Small intestine (tissue), 7 donors: ENCODE measurements at regions not wholly inside any gene's neighbourhood (a gene's known extent, or its start where the extent isn't known, plus 50 kb on each side); places are given as distances from the start of the nearest gene placed in this dataset.
"Not testable (repeated sequence)": the region's sequence is repeated elsewhere in the genome, so short reads cannot be mapped to it uniquely, and the experiment has no call there.

Experiments
- DNase-seq, 2 donors: peaks; one replicate each; pipeline versions ENCODE4 v3.0.0 to v3.0.0-alpha.2; 2013
- FAIRE-seq: peaks from 2 replicates; lab custom pipeline; 2012; peaks lifted over from hg19 to GRCh38; lab: Jason Lieb, UNC
- H3K27ac ChIP-seq, 3 donors: one replicate each; pipeline ENCODE4 v1.5.1; 2013; ENCODE audit warnings: low read length in 2 of 3, mild to moderate bottlenecking in 2 of 3, control low read depth in 1 of 3, inconsistent platforms in 1 of 3, low read depth in 1 of 3, moderate library complexity in 1 of 3
- H3K27me3 ChIP-seq, 3 donors: one replicate each; pipeline ENCODE4 v1.6.1; 2013; ENCODE audit warnings: low read length in 3 of 3, inconsistent platforms in 1 of 3; ENCODE audit not compliant: control insufficient read depth in 3 of 3, insufficient read depth in 3 of 3
- H3K36me3 ChIP-seq, 3 donors: one replicate each; pipeline ENCODE4 v1.6.1; 2013; ENCODE audit warnings: low read length in 3 of 3, inconsistent platforms in 1 of 3, low read depth in 1 of 3, mild to moderate bottlenecking in 1 of 3, moderate library complexity in 1 of 3; ENCODE audit not compliant: control insufficient read depth in 3 of 3, insufficient read depth in 2 of 3
- H3K4me1 ChIP-seq, 3 donors: one replicate each; pipeline ENCODE4 v1.6.1; 2013; ENCODE audit warnings: low read length in 2 of 3, inconsistent platforms in 1 of 3, low read depth in 1 of 3, mild to moderate bottlenecking in 1 of 3, moderate library complexity in 1 of 3; ENCODE audit not compliant: control insufficient read depth in 3 of 3, insufficient read depth in 2 of 3
- H3K4me3 ChIP-seq, 3 donors: one replicate each; pipeline ENCODE4 v1.5.1; 2013; ENCODE audit warnings: low read length in 3 of 3, control low read depth in 1 of 3, inconsistent platforms in 1 of 3, low read depth in 1 of 3, mild to moderate bottlenecking in 1 of 3, moderate library complexity in 1 of 3
- H3K9me3 ChIP-seq, 2 donors: one replicate each; pipeline ENCODE4 v1.6.1; 2013; ENCODE audit warnings: low read depth in 1 of 2, low read length in 1 of 2; ENCODE audit not compliant: control insufficient read depth in 2 of 2, insufficient read depth in 1 of 2
- WGBS, 3 donors: extraction: QIAGEN DNeasy Blood & Tissue Kit; methylation state at CpG; one replicate each; pipeline ENCODE4 v1.1.7; 2013; 5-methylcytosine and 5-hydroxymethylcytosine counted together
- donor health status: healthy with polysubstance abuse.
- donor health status: control.
- donor health status: control.
- donor health status: Bipolar disorder and iron deficiency.
- donor health status: healthy.

GRCh38 chr1:187733232-187733631 lies 904.5 kb downstream of the PLA2G4A start:
- DNase-seq (no peak), FAIRE-seq (no peak)
- H3K4me3 ChIP-seq: no peak overlapping the region
- no peaks in the 10 kb centered on the region for H3K27me3 ChIP-seq
- H3K36me3 ChIP-seq: no peaks in the 10 kb centered on the region
- no peaks in the 10 kb centered on the region for H3K4me1 ChIP-seq
- H3K27ac ChIP-seq: no peak overlapping the region
- no peaks in the 10 kb centered on the region for H3K9me3 ChIP-seq
- WGBS, 3 donors: 79 to 85% (median 84%) methylated on average over 1 of the region's 1 CpG

GRCh38 chr1:187734427-187734826 lies 905.7 kb downstream of the PLA2G4A start:
- no peak overlapping the region for H3K4me3 ChIP-seq
- H3K27me3 ChIP-seq: no peaks in the 10 kb centered on the region
- WGBS, 3 donors: 74 to 87% (median 77%) methylated on average over 4 of the region's 4 CpGs
- no peak overlapping the region for H3K27ac ChIP-seq
- DNase-seq (no peak), FAIRE-seq (no peak)
- no peaks in the 10 kb centered on the region for H3K36me3 ChIP-seq
- H3K4me1 ChIP-seq: no peaks in the 10 kb centered on the region
- no peaks in the 10 kb centered on the region for H3K9me3 ChIP-seq

- Histone ChIP-seq H3K4me3 (no peak overlapping the region), H3K36me3 (no peaks in the 10 kb centered on the region), H3K9me3 (no peaks in the 10 kb centered on the region), H3K27ac (no peak overlapping the region), H3K27me3 (no peaks in the 10 kb centered on the region), H3K4me1 (no peaks in the 10 kb centered on the region)
- WGBS, 3 donors: 21 to 51% (median 29%) methylated on average over 1 of the region's 1 CpG
- no peak for DNase-seq
- FAIRE-seq: no peak
These were observed 915.9 kb downstream of the PLA2G4A start for GRCh38 chr1:187744665-187745064.

- Histone ChIP-seq H3K27me3 (no peaks in the 10 kb centered on the region), H3K9me3 (no peaks in the 10 kb centered on the region), H3K27ac (no peak overlapping the region), H3K4me1 (no peaks in the 10 kb centered on the region), H3K4me3 (no peak overlapping the region), H3K36me3 (no peaks in the 10 kb centered on the region)
- WGBS, 3 donors: 16 to 56% (median 33%) methylated on average over 2 of the region's 2 CpGs
- DNase-seq (no peak), FAIRE-seq (no peak)
These were observed 926.8 kb downstream of the PLA2G4A start for GRCh38 chr1:187755536-187755935.

GRCh38 chr1:187756684-187757083 lies 927.9 kb downstream of the PLA2G4A start:
- not testable (repeated sequence) for H3K4me1 ChIP-seq, H3K36me3 ChIP-seq, H3K27me3 ChIP-seq, H3K27ac ChIP-seq, DNase-seq, H3K4me3 ChIP-seq, H3K9me3 ChIP-seq, FAIRE-seq
- 94 to 96% (median 96%) methylated on average over 1 of the region's 1 CpG for WGBS, 3 donors

- H3K4me3 ChIP-seq: no peak overlapping the region
- H3K36me3 ChIP-seq: no peaks in the 10 kb centered on the region
- H3K9me3 ChIP-seq: peaks cover 0 to 1% of the 10 kb centered on the region in 2 donors
- no peaks in the 10 kb centered on the region for H3K27me3 ChIP-seq
- FAIRE-seq (no peak), DNase-seq (no peak)
- no peak overlapping the region for H3K27ac ChIP-seq
- H3K4me1 ChIP-seq: no peaks in the 10 kb centered on the region
These were observed 931.1 kb downstream of the PLA2G4A start for GRCh38 chr1:187759825-187760333.

GRCh38 chr1:187762118-187762517 lies 933.4 kb downstream of the PLA2G4A start:
- DNase-seq: no peak
- Histone ChIP-seq H3K36me3 (no peaks in the 10 kb centered on the region), H3K27ac (no peak overlapping the region), H3K4me3 (no peak overlapping the region), H3K9me3 (peaks cover 0 to 1% of the 10 kb centered on the region in 2 donors), H3K4me1 (no peaks in the 10 kb centered on the region), H3K27me3 (no peaks in the 10 kb centered on the region)
- no peak for FAIRE-seq
- WGBS, 3 donors: 44 to 47% (median 45%) methylated on average over 5 of the region's 5 CpGs

- peaks cover 0 to 1% of the 10 kb centered on the region in 2 donors for H3K9me3 ChIP-seq
- no peak overlapping the region for H3K4me3 ChIP-seq
- DNase-seq: no peak
- no peaks in the 10 kb centered on the region for H3K27me3 ChIP-seq
- no peak for FAIRE-seq
- H3K36me3 ChIP-seq: no peaks in the 10 kb centered on the region
- no peak overlapping the region for H3K27ac ChIP-seq
- no peaks in the 10 kb centered on the region for H3K4me1 ChIP-seq
These were observed 934.7 kb downstream of the PLA2G4A start for GRCh38 chr1:187763465-187763864.

- Histone ChIP-seq H3K36me3 (no peaks in the 10 kb centered on the region), H3K4me1 (no peaks in the 10 kb centered on the region), H3K9me3 (peaks cover 0 to 1% of the 10 kb centered on the region in 2 donors), H3K27me3 (no peaks in the 10 kb centered on the region), H3K4me3 (no peak overlapping the region), H3K27ac (no peak overlapping the region)
- WGBS, 3 donors: 80 to 85% (median 81%) methylated on average over 4 of the region's 4 CpGs
- FAIRE-seq (no peak), DNase-seq (no peak)
These were observed 935.2 kb downstream of the PLA2G4A start for GRCh38 chr1:187763976-187764375.
